ENCODE measurements at regions not wholly inside any gene's neighbourhood (a gene's known extent, or its start where the extent isn't known, plus 50 kb on each side); places are given as distances from the start of the nearest gene placed in this dataset.
"Not testable (repeated sequence)": the region's sequence is repeated elsewhere in the genome, so short reads cannot be mapped to it uniquely, and the experiment has no call there.

DNA sequence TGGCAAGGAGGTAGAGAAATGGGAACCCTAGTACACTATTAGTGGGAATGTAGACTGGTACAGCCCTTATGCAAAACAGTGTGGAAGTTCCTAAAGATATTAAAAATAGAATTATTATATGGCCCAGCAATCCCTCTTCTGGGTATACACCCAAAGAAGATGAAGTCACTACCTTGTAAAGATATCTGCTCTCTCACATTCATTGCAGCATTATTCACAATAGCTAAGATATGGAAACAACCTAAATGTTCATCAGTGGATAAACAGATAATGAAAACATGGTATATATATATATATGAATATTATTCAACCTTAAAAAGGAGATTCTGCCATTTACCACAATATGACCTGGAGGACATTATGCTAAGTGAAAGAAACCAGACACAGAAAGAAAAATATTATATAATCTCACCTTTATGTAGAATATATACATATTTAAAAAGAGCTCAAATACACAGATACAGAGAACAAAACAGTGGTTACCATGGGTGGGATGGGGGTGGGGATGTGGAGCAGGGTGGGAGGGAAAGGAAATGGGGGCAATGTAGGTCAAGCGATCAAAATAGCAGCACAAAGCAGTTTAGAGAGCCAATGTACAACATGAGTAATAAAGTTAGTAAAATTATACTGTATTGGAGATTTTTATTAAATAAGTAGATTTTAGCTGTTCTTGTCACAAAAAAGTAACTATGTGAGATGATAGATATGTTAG is 138.6 kb downstream of the SPRY1 start:
- H3K4me3 ChIP-seq (ENCODE audit: low read length), result no peak overlapping the region
- TF ChIP-seq, protein P1, sequence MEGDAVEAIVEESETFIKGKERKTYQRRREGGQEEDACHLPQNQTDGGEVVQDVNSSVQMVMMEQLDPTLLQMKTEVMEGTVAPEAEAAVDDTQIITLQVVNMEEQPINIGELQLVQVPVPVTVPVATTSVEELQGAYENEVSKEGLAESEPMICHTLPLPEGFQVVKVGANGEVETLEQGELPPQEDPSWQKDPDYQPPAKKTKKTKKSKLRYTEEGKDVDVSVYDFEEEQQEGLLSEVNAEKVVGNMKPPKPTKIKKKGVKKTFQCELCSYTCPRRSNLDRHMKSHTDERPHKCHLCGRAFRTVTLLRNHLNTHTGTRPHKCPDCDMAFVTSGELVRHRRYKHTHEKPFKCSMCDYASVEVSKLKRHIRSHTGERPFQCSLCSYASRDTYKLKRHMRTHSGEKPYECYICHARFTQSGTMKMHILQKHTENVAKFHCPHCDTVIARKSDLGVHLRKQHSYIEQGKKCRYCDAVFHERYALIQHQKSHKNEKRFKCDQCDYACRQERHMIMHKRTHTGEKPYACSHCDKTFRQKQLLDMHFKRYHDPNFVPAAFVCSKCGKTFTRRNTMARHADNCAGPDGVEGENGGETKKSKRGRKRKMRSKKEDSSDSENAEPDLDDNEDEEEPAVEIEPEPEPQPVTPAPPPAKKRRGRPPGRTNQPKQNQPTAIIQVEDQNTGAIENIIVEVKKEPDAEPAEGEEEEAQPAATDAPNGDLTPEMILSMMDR (conservative IDR thresholded peaks at IDR 0.05; ENCODE audit: low read depth, low read length), result no peak
- DNase-seq (ENCODE audit: low read depth), result no peak

DNA sequence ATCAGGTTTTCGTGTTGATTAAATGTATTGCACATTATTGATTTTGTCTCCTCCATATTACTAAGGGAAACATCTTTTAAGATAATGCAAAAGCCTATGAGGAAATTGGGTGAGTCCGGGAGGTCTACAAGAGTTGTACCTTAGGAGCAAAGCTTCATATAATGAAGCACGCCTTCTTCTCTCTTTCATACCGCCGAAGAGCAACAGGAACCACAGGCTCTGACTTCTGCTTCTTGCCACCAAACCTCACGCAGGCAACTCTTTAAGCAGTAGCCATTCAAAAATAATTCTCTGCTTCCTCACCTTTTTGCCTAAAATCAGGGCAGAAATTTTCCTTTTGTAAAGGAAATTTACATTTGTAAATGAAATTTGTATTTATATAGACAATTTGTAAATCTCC is 139.6 kb downstream of the SPRY1 start:
- no peak overlapping the region for H3K4me3 ChIP-seq (ENCODE audit: low read length)
- DNase-seq (ENCODE audit: low read depth), result no peak
- TF ChIP-seq, protein P1 (conservative IDR thresholded peaks at IDR 0.05; ENCODE audit: low read depth, low read length), result no peak

DNA sequence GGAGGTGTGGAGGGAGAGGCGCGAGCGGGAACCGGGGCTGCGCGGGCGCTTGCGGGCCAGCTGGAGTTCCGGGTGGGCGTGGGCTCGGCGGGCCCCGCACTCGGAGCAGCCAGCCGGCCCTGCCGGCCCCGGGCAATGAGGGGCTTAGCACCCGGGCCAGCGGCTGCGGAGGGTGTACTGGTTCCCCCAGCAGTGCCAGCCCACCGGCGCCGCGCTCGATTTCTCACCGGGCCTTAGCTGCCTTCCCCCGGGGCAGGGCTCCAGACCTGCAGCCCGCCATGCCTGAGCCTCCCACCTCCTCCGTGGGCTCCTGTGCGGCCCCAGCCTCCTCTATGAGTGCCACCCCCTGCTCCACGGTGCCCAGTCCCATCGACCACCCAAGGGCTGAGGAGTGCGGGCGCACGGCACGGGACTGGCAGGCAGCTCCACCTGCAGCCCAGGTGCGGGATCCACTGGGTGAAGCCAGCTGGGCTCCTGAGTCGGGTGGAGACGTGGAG is 141.4 kb downstream of the SPRY1 start:
- H3K4me3 ChIP-seq (ENCODE audit: low read length); DNase-seq (ENCODE audit: low read depth): not testable (repeated sequence)

DNA sequence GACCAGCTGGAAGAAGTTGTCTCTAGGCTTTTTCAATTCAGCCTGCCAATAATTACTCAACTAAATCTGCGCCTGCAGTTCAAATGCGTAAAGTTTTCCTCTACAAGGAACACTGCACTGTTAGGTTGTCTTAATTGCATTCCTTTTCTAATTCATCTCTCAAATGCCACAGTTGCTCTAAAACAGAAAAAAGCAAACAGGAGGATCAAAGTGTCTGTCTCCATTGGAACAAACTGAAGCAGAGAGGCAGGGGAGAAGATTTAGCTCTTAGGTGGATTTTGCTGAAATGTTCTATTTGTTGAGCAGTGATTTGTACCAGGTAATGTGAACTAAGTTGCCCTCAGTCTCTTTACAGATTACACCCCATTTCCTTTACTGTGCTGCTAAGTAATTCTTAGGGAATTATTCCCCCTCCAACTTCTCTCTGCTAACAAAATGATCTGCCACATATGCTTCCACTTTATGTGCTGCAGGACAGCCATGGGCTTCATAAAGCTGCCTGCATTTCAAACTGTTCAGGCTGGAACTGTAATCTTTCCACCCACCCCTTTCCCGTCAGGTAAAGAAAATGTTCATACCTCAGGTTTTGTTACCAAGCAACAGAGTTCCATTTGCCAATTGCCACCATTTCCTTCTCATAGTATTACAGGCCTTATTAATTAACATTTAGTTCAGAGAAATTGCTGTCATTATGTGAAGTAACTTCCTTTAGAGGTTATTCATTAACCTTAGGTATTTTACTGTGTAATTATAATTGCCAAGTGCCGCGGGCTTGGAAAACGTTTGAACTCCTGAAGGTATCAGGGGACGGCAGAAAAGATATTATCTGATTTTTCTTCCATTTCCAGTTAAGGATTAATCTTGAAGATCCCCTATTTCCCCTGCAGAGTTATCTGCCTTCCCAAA is 149.3 kb downstream of the SPRY1 start:
- TF ChIP-seq, protein P1 (conservative IDR thresholded peaks at IDR 0.05; ENCODE audit: low read depth, low read length), result no peak
- DNase-seq (ENCODE audit: low read depth), result no peak
- H3K4me3 ChIP-seq (ENCODE audit: low read length), result no peak overlapping the region

DNA sequence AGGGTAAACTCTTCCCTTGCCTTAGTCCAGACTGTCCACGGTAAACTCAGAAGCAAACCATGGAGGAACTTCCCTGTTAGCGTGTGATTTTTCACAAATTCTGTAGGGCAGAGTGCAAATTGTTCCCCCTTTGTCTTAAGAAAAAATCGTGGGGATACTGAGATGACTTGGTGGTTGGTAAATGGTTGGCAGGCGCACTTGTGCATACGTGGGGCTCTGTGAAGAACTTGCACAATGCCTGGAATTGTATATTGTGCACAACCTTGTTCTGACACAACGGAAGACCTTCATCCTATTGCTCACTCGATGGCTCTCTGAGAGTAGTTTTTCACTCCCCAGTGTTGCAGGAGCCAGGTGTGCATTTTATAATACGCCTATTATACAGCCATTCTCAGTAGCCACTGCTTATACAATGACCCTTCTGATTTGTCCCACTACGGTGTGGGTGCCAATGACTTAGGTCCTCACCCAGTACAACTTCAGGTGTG is 150.0 kb downstream of the SPRY1 start:
- no peak overlapping the region for H3K4me3 ChIP-seq (ENCODE audit: low read length)
- TF ChIP-seq, protein P1 (conservative IDR thresholded peaks at IDR 0.05; ENCODE audit: low read depth, low read length), result no peak
- DNase-seq (ENCODE audit: low read depth), result no peak

DNA sequence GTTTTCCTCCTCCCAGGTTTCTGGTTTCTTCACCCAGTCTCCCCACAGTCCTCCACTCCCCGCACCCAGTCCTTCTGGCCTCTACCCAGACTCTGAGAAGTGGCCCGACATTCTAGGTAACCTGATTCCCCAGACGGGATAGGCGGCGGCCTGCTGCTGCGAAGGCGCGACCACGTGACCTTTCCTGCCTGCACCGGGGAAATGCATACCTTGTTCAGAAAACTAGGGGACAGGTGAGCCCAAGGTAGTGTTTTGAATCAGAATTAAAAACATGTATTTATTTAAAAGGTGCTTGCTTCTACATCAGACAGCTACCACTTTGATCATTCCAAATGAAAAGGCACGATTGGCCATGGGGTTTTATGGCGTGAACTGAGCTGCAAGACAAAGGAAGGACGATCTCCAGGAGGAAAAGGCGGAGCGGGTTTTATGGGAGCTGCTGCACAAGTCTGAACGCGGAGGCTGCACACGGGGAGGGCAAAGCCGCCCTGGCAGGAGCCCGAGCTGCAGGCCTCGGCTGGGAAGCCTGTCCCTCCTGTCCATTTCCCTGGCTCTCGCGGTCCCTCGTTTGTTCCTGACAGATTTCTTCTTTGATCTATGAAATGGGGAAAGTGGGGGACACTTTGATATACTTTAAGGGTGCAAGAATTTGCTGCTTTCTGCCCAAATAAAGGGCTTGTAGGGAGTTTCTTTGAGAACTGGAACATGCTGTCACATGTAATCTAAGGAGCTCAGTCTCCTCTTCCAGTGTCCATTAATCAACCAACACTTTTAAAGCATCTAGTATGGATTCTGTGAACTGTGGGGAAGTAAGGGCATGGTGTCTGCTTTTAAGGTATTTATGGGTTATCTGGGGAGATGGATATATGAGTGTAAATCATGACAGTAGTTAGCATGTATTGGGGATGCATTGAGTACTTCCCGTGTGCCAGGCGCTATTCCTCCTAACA is 150.9 kb downstream of the SPRY1 start:
- DNase-seq (ENCODE audit: low read depth), result no peak
- no peak overlapping the region for H3K4me3 ChIP-seq (ENCODE audit: low read length)
- TF ChIP-seq, protein P1 (conservative IDR thresholded peaks at IDR 0.05; ENCODE audit: low read depth, low read length), result no peak
